Inflammatory macrophage treated with lipopolysaccharide for 4 hours (primary cell): ENCODE measurements at regions not wholly inside any gene's neighbourhood (a gene's known extent, or its start where the extent isn't known, plus 50 kb on each side); places are given as distances from the start of the nearest gene placed in this dataset.
"Not testable (repeated sequence)": the region's sequence is repeated elsewhere in the genome, so short reads cannot be mapped to it uniquely, and the experiment has no call there.

ENCODE experiments used
- DNase-seq: peaks from one replicate; pipeline ENCODE4 v3.0.0-alpha.2; 2020

- DNase-seq = no peak
These were observed 1405.5 kb downstream of the SLITRK5 start for GRCh38 chr13:89076622-89077021.

GRCh38 chr13:89082623-89083022, 1411.5 kb downstream of the SLITRK5 start:
- no peak for DNase-seq

GRCh38 chr13:89088107-89088506, 1416.9 kb downstream of the SLITRK5 start:
- not testable (repeated sequence) for DNase-seq

DNA sequence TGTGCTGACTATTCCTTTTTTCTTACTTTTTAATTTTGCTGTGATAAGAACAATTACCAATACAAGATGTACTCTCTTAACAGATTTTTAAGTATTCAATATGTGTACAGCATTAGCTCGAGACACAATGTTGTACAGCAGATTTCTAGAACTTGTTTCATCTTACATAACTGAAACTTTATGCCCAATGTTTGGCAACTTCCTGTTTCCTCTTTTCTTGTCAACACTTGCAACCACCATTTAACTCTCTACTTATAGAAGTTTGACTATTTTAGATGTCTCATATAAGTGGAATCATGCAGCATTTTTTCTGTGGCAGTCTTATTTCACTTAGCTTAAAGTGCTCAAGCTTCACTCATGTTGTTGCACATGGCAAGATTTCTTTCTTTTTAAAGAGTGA, 1426.8 kb downstream of the SLITRK5 start:
- peak; percentile 17 for DNase-seq

DNA sequence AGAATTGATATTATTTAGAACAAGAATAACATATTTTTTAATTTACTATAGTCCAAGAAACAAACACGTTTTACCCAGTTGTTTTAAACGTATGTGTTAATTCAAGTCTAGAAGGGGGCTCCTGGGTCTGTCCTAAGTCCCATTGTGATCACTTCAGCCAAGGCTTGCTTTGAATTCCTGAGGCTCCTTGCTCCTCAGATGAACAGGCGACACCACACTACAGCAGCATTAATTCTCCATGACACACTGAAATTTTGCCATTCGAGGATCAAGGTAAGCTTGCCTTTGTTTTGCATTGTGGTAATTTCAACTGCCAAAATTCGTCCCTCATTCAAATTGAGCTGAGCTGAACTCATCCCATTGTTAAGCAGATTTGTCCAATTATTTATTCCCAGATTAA, 1442.6 kb downstream of the SLITRK5 start:
- DNase-seq = no peak

- DNase-seq = no peak
These were observed 1444.1 kb downstream of the SLITRK5 start for GRCh38 chr13:89115307-89115706.

- DNase-seq = no peak
These were observed 1465.5 kb downstream of the SLITRK5 start for GRCh38 chr13:89136678-89137077.

GRCh38 chr13:89150362-89150761, 1479.2 kb downstream of the SLITRK5 start:
- DNase-seq = no peak

DNA sequence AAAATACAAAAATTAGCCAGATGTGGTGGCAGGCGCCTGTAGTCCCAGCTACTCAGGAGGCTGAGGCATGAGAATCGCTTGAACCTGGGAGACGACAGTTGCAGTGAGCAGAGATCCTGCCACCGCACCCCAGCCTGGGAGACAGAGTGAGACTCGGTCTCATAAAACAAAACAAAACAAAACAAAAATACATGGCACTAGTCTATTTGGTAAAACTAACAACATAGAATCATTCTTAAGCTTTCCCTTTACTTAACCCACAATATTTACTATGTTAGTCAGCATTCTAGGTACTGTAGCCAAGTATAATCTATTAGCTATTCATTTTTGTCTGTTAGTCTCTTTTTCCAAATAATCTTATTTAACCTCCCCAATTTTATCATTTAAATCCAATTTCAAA, 1482.8 kb downstream of the SLITRK5 start:
- no peak for DNase-seq

DNA sequence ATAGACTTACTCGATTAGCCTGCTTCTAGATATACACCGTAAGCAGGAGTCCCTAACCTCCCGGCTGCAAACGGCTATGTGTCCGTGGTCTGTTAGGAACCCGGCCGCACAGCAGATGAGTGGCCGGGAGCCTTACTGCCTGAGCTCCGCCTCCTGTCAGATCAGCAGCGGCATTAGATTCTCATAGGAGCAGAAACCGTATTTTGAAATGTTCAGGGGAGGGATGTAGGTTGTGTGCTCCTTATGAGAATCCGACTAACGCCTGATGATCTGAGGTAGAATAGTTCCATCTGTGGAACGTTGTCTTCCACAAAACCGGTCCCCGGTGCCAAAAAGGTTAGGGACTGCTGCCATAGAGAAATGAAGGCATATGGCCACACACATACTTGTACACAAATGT, 1491.9 kb downstream of the SLITRK5 start:
- no peak for DNase-seq

DNA sequence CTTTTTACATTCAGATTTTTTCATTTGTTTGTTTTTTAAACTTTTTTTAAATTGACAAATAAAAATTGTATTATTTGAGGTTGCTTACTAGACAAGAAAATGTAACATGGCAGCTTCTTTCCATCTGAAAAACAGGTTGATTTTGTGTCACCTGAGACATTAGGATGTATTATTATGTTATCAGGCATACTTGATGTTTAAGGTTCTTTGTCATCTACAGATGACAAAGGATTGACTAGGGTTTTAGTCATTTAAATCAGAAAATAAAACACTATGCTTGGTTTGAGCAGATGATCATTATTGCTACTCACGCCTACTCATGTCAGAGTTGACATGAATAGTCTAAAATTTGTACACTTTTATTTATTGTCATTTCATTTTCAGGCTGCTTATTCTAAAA, 1494.5 kb downstream of the SLITRK5 start:
- DNase-seq = no peak

DNA sequence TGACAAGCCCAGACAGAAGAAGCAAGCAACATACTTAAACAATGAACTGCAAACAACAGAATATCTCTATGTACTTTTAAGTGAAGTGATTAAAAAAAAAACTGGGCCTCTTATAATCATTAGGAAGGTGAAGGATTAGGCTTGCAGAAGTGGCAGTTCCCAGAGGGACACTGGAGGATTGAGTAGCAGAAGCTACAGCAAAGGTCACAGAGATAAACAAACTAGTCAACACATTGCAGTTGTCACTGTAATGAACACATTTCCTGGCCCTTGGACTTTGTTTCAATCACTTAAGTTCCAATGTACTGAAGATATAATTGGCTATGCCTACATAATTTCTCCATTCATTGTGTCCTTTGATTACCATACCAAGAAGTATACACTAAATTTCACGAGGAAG, 1498.8 kb downstream of the SLITRK5 start:
- no peak for DNase-seq

DNA sequence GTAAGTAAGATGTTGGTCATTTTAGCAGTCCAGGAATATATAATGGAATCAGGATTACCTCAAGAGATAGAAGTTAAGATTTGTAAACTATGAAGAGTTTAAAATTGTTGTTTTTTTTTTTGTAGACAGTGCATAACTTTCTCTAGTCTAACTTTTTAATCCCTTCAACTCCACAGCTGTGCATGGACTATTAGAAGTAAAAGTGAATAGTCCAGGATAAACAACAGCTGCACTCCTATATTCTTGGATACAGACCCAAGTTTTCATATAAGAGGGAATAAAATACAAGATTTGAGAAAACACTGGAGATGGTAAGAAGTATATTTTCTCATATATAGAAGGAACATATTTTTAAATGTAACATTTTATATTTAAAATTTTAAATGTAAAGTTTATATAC, 1509.9 kb downstream of the SLITRK5 start:
- DNase-seq = no peak

- no peak for DNase-seq
These were observed 1528.0 kb downstream of the SLITRK5 start for GRCh38 chr13:89199138-89199537.

DNA sequence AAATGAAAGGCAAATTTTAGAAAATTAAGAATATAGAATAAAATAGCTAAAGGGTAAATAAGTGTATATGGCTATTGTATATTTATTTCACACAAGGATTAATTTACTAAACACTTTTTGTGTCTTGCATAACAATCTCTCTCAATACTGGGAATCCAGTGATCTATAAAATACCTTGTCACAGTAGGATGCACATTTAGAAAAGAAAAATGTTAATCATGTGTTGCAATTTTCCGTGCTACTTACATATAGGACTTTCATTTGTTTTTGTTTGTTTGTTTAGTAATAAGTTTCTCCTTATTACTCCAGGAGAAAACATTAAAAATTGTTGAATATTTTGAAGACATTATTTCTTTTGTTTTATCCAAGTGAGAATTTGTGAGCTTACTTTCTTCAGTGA, 1533.3 kb downstream of the SLITRK5 start:
- no peak for DNase-seq

GRCh38 chr13:89205856-89206520, 1534.8 kb downstream of the SLITRK5 start:
- no peak for DNase-seq

GRCh38 chr13:89212186-89212585, 1541.0 kb downstream of the SLITRK5 start:
- no peak for DNase-seq

GRCh38 chr13:89214185-89214584, 1543.0 kb downstream of the SLITRK5 start:
- DNase-seq = no peak

GRCh38 chr13:89215319-89215718, 1544.1 kb downstream of the SLITRK5 start:
- not testable (repeated sequence) for DNase-seq

GRCh38 chr13:89217813-89218212, 1546.6 kb downstream of the SLITRK5 start:
- no peak for DNase-seq

GRCh38 chr13:89221557-89222158, 1550.5 kb downstream of the SLITRK5 start:
- DNase-seq = no peak

DNA sequence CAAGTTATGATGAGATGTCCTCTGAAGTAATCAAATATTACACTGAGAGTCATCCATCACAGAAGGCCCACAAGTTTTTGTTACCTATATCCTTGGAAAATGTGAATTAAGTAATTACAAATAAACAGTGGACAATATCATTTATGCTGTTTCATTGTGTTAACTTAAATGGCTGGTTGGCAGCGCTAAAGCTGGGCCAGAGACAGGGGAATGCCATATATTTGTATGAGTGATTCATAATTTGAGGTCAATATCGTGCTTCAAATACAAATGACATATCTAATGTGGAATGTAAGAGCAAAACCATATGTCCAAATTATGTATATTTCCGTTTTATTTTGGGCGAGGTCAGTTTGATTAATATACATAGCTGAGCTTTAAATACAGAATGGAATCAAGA, 1556.2 kb downstream of the SLITRK5 start:
- no peak for DNase-seq

DNA sequence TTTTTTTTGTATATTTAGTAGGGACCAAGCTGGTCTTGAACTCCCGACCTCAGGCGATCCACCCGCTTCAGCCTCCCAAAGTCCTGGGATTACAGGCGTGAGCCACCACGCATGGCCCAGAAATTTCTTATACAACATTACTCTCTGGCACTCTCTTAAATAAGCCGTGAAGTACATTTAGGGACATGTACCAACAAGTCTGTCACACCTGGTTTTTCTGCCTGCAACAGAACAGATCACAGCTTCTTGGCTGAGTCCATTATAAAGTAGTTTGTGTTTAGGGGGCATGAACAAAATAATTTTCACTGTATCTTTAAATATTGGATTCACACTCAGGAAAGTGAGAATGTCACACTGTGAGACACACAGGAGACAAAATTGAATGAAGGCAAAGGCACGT, 1567.3 kb downstream of the SLITRK5 start:
- DNase-seq = no peak

DNA sequence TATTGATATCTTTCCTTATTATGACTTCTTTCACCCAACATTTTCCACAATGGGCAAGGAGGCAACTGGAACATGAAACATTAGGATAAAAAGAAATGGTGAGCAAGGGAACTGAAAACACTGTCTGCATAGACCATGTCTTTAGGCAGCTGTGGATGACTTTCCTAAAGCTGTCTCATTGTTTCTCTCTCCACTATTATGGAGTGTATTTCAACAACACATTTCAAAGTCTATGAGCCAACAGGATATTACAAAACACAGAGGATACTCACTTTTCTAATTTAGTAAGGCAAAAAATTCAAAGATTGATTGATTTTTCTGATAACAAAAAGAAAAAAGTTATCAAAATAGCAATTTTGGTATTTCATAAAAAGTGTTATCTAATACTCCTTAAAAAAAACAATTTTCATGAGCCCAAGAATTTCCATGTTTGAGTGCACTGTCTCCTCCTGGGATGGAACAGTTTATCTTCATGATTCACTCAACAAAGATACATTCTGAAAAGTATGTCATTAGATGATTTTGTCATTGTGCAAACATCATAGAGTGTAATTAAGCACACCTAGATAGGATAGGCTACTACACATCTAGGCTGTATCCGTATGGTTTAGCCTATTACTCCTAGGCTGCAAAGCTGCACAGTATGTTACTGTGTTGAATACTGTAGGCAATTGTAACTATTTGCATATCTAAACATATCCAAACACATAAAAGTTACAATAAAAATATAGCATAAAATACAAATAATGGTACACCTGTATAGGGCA, 1568.4 kb downstream of the SLITRK5 start:
- no peak for DNase-seq
